ENCODE measurements at regions not wholly inside any gene's neighbourhood (a gene's known extent, or its start where the extent isn't known, plus 50 kb on each side); places are given as distances from the start of the nearest gene placed in this dataset.

GRCh38 chr1:201774224-201774982, 54.6 kb upstream of the IPO9 start:
- no peak for TF ChIP-seq CTCF (IDR thresholded peaks at IDR 0.05; ENCODE audit: insufficient read depth, low read depth, low read length, missing control alignments)
- H3K4me3 ChIP-seq (ENCODE audit: low read length): no peak overlapping the region
- peak; percentile 87 for DNase-seq (ENCODE audit: low read depth)

GRCh38 chr1:201774983-201775344, 54.0 kb upstream of the IPO9 start:
- no peak for DNase-seq (ENCODE audit: low read depth)
- H3K4me3 ChIP-seq (ENCODE audit: low read length): no peak overlapping the region
- TF ChIP-seq CTCF (IDR thresholded peaks at IDR 0.05; ENCODE audit: insufficient read depth, low read depth, low read length, missing control alignments): no peak

GRCh38 chr1:201775380-201775779, 53.6 kb upstream of the IPO9 start:
- peak; percentile 16 for DNase-seq (ENCODE audit: low read depth)
- TF ChIP-seq CTCF (IDR thresholded peaks at IDR 0.05; ENCODE audit: insufficient read depth, low read depth, low read length, missing control alignments): no peak
- H3K4me3 ChIP-seq (ENCODE audit: low read length): no peak overlapping the region

- no peak for TF ChIP-seq CTCF (IDR thresholded peaks at IDR 0.05; ENCODE audit: insufficient read depth, low read depth, low read length, missing control alignments)
- DNase-seq (ENCODE audit: low read depth): no peak
- H3K4me3 ChIP-seq (ENCODE audit: low read length): no peak overlapping the region
Measured at GRCh38 chr1:201778279-201779065, 50.5 kb upstream of the IPO9 start.
